ENCODE measurements at regions not wholly inside any gene's neighbourhood (a gene's known extent, or its start where the extent isn't known, plus 50 kb on each side); places are given as distances from the start of the nearest gene placed in this dataset.

DNA sequence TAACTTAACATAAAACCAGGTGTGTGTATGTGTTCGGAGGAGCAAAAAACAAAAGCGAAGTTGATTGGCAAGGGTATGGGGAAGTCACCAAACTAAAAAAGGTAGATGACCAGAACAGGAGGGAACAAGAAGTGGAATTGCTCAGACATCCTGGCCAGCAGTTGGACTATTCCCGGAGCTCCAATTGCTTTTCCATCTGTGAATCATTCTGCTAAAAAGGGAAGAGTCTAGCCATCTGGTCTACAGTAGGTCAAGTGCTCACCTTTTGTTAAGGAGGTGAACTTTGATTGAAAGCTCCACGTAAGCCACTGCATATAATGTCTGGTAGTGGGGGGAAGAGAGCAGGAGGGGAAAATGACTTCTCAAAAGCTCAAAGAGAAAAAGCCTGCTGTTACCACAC is 50.0 kb upstream of the BET1 start:
- no peak for DNase-seq

DNA sequence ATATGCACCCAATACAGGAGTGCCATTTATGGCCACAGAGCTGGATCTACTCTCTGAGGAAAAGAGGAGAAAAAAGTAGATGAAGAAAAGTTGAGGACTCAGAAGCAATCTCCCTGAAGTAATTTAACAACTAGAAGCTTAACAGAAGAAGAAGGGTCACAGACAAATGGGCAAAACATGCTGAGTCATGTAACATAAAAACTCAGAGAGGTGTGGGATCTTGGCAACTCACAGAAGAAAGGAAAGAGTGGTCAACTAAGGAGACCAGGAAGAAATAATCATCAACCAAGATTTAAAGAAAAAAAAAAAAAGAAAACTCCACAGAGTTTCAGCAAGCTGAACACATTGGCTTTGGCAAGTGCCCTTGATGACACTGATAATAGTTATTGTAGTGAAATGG is 51.8 kb upstream of the BET1 start:
- DNase-seq, result no peak

DNA sequence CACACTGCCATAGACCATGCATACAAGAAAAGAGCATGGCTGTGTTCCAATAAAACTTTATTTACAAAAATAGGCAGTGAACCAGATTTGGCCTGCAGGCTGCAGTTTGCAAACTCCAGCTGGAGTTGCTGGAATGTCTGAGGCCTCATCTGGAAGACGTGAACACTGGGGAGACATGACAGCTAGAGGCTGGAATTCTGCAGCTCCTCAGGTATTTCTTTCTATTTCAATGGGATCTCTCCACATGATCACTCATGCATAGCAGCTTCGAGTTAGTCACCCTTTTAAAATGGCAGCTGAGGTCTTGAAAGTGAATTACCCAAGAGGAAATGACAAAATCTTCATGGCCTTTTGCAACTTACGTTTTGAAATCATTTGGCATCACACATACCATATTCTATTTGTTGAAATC is 52.6 kb upstream of the BET1 start:
- no peak for DNase-seq

DNA sequence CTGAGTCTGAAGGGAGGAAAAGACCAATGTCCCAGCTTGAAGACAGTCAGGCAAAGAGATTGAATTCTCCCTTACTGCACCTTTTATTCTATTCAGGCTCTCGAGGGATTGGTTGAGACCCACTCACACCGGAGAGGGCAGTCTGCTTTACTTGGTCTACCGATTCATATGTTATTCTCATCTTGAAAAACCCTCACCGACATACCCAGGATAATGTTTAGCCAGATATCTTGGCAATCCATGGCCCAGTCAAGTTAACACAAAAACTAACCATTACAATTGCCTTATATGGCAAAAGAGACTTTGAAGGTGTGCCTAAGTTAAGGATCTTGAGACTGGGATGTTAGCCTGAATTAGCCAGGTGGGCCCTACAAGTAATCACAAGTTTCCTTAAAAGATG is 53.8 kb upstream of the BET1 start:
- DNase-seq, result no peak

DNA sequence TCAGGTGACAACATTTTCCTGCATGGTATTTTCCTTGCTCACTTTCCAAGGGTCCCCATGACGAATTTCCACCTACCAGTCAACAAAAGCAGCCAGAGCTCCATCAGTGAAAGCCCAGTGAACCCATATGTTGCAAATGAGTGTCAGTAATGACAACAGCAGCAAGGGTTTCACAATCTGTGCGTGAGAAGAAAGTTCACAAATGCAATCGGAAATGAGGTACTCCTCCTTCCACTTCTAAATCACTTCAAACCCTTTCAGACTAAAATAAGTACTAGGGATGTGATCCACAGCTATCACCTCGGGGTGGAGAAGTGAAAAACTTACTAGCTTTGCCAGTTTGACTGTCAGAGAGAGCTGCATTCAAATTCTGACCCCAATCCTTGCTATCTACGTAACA is 55.6 kb upstream of the BET1 start:
- DNase-seq, result no peak

DNA sequence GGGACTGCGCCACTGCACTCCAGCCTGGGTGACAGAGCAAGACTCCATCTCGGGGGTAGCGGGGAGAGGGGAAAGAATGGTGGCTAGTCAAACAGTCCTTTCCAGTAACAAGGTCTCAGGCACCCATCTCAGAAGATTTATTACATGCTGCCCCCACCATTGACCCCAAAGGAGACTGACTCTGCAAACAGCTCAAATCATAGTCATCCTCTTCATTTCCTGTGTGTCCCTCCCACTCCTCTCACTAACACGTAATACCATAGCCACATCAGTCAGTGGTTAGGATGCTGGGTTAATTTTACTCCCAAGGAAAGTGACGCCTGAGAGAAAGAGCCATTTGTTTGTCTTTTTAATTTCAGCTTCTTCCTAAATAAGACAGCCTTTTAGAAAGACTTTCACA is 56.6 kb upstream of the BET1 start:
- no peak for DNase-seq

DNA sequence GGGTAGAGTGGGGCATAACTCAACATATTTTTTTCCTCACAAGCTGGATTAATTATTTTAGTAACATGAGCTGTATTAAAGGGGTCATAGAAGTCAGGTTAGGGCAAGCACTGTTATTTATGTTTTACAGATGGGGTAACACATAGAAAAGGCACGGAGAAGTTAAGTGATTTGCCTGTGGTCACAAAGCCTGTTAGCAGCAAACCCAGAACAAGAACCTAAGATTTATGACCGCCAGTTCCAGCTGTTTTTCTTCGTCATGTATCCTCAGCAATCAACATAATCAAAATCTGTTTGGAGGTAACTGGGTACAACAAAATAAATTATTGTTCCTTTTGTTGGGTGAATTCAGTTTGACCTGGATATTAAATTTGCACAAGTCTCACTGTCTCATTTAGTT is 57.2 kb upstream of the BET1 start:
- DNase-seq, result no peak

DNA sequence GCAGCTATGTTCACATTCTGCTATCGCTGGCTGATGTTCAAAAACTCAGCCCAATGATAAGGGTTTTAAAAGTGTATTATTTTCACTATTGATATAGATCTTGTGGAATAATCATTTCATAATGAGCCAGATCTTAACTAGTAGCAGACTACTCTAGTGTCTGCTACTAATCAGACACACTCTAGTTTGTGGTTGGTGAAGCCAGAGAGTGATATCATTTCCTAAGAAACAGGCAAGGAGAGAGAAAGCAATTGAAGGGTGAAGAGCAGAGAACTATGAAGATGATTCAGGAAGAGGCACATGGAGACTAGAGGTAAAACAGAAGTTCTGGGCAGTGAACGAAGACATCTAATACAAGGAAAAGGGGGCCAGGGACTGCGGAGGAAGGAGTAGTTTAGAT is 58.2 kb upstream of the BET1 start:
- no peak for DNase-seq

DNA sequence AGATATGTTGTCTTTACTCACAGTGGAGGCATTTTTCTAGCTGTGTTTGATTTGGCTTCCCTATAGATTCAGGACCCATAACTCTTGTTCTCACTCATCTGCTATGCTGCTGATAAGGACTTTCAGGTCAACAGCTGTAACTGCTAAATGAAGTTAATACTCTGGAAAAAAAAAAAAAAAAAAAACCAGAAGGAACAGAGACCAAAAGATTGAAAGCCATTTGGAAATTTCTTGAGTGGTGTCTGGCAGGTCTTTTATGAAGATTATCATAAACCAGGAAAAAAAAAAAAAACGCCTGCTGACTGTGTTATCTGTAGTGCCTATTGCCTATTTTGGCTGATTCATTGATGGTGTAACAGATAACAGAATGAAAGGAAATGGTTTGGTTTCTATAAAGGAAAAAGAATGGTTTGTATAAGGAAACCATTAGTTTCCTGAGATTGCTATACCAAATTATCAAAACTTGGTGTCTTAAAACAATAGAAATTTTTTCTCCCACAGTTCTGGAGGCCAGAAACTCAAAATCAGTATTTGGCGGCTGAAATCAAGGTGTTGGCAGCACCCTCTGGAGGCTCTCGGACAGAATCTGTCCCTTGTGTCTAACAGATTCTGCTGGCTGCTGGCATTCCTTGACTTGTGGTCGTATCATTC is 60.5 kb upstream of the BET1 start:
- no peak for DNase-seq

DNA sequence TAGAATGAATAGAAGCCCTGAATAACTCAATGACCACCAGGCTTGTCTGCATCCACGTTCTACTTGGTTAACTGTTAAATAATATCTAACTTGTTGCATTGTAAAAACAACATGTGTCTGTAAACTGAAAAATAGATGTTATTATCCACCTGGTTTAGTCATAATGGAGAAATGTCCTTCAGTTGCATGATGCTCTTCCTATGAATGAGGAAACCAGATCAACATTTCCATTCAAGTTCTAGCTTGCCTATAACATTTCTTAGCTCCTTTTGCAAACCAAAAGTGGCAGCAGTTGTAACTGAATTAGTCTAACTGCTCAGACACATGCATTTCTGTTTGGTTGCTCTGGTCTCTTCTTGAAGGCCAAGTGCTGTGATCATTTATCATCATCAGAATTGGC is 62.9 kb upstream of the BET1 start:
- DNase-seq, result no peak

DNA sequence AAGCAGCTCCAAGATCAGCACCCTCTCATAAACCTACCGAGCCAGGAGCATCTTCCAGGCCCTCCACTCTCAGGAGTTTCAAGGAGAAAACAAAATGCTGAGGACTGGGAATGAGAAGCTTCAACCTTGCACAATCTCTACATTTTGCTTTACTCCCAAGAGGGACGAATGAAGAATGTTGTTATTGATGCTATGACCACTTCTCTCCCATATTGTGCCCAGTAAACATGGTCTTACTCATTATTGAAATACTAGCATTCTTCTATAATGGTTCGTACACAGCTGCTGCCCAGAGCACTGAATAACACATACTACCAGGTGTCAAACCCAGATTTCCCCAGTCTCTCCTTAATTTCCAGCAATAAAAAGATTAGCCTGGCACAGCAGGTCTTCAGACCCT is 63.4 kb upstream of the BET1 start:
- DNase-seq, result no peak

DNA sequence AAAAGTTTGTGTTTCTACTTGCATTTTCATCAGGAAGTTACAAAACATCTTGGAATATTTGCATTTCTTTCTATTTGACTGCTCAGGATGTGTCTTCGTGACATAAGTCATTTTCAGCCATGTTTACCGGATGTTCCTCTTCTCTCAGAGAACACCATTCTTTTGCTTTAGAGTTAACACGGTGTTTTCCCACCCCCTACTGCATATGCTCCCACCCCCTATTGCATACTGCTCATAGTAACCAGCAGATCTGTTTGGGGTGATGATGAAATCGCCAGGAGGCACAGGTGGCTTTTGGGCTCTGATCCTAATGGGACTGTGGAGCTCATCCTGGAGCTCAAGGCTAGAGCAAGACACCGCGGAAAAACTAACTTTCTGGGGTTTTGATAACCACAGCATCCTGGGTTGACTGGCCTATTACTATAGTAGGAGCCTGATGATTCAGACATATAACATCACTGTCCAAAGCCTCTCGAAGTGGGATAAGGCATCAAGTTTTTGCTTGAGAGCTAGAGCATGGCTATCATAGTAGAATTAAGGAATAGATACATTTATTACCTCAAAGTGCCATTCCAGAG is 65.1 kb upstream of the BET1 start:
- no peak for DNase-seq

DNA sequence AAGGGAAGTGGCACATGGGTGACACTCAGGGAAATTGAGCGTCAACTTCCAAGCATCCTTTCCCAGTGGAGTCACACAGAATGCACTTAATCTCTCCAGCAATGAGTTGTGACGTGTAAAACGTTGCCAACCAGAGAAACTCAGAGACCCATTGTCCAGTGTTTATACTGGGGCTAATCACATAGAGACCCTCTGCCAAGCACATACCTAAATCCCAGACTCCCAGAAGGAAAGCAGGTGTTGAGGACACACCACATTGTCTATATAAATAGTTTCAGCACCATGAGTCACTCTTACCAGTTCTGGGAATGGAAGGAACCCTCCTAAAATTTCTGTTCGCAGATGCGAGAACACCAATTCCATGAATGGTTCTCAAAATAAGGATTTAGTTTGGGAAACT is 76.4 kb upstream of the BET1 start:
- DNase-seq, result no peak

DNA sequence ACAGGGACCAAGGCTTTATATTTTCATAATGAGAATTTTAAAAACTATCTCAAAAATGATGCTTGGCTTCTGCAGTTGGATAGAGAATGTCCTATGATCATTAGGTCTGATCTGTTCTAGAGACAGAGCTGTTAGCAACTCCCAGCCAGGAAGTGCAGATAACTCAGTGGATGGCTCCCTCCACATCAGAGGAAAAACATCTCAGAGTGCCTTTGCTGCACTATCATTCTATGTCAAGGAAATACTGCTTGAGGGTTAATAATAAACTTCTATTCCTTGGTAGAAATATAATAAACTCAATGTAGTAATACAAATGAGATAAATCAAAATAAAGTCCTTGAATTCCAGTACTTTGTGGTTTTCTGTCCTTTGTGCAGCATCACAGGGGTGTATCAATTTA is 78.0 kb upstream of the BET1 start:
- DNase-seq, result no peak

DNA sequence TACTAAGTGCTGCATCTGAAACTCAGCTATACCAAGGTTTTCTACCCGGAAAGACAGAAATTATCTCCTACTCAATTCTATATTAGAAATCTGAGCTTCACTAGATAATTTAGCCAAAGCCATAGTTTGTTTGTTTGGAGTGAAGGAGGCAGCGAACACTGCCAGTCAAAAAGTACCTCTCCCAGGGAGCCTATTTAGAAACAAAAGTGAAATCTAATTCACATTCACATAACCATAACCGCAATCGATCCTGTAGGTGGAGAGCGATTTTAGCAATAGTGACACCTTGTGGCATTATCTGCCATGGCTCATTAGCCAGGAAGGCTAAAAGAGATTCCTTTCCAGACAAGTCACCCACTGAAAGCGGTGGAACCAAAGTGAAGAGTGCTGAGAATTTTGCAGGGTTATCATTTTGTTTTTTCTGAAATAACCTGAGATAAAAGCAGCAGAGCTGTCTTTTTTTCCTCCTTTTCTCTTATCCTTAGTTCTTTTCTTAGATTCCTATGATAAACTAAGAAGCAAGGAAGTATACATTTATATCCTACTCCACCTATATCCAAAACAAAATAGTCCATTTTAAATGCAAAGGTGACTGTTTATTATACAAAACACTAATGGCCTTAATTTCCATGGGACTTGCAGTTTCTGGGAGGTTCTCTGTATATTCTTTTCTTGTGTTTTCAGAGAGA is 83.7 kb upstream of the BET1 start:
- peak; percentile 60 for DNase-seq

DNA sequence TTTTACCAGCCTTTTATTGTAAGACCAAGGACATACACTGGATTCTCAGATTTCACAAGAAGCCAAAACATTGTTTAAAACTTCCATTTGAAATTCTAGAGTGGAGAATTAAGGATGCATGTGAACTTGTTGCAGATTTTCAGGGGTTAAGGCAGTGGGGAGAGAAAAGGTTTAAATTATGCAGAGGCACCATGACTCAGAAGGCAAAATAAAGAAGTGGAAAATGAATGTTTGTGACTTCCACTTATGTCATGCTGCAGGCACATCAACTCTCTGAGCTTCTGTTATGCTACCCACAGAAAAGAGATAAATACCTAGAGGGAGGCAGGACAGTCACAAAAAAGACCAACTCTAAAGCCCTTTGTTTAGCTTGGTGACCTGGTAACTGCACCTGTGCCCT is 84.4 kb upstream of the BET1 start:
- DNase-seq, result no peak

DNA sequence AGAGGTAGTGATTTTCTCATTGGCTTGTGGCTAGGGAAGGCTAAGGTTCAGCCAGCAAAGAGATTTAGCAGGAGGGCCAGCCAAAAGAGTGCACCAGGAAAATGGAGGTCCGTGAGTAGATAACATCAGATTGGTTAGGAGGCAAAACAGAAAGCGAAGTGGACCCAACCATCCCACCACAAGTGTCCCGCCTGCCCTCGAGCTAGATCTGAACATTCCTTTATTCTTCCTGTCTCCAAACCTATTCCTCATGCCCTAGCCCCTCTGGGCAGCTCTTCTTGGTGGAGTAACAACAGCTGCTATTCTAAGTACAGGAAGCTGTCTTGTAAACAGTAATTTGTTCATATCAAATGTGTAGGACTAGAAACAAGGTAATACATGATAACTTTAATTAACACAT is 85.7 kb upstream of the BET1 start:
- no peak for DNase-seq

DNA sequence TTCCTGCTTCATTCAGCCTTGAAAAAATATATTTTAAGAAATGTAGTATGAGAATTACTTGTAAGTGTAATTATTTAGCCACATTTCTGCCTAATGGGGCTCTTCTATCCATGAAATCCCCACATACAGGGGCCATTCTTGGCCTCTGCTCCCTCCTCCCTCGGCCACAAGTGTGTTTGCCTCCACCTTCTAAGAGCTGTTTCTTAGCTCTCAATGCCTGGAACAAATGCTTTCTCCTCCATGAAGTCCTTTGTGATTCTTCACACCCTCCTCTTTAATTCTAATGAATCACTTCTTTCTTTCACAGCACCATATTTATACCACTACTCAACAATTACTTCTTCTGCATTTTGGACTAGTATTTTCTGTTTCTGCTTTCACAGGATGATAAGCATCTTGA is 88.8 kb upstream of the BET1 start:
- DNase-seq, result no peak

DNA sequence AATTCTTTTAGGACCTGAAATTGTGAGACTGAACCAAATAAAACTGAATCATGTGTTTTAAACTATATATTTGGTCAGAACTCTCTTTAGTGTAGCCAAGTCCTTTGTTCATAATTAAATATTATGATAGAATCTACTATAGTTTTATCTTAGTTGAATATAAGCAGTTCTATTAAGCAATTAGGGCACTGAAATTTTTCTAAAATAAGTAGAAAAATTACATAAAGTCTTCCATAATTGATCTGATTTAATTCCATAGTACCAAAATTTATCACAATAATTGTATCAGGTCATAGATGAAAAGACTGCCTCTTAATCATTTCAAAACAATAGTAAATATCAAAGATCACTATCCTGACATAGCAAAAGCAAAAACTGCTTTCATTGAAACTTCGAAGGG is 90.1 kb upstream of the BET1 start:
- DNase-seq, result no peak

DNA sequence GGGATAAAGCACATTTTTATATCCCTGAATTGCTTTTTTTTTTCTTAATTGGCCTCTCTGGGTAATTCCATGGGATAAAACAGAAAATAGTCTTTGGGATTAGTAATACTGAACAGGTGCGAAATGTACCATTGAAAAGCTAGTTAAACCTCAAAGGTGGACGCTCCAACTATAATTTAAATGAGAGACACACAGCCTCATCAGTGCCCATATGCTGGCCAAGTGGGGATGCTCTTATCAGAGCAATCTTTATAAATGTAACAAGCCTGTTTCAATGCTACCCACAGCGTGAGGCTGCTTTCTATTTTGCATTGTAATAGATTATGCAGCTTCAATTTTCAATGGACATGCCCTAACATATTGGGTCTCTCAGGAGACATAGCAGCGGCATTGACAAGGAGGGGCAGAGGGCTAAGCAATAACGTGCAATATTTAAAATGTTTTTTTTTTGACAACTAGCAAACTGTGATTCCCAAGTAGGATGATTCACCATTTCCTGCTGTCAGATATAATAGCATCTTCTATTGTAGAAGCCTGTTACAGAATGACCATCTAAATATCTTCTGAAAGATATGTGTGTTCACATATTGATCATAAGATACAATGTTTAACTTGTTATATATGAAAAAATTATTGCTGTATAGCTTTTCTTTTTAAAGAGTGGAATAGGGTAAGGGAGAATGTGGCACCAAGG is 91.3 kb upstream of the BET1 start:
- no peak for DNase-seq

DNA sequence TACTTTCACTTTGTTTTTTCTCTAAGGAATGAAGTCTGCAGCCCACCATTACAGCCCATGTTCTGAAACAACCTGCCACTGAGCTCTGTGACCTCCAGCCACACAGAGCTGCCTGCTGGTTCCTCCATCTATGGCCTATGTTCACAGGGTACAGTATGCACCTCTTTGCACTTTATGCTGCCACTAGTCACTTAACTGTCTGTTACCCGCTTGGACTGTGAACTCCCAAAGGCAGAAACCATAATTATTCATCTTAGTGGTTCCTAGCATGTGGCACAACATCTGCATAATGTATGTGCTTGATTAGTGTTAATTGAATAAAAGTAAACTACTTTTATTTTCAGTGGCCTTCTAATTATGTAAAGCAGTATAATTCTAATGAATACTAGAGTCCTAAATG is 95.5 kb upstream of the BET1 start:
- no peak for DNase-seq

DNA sequence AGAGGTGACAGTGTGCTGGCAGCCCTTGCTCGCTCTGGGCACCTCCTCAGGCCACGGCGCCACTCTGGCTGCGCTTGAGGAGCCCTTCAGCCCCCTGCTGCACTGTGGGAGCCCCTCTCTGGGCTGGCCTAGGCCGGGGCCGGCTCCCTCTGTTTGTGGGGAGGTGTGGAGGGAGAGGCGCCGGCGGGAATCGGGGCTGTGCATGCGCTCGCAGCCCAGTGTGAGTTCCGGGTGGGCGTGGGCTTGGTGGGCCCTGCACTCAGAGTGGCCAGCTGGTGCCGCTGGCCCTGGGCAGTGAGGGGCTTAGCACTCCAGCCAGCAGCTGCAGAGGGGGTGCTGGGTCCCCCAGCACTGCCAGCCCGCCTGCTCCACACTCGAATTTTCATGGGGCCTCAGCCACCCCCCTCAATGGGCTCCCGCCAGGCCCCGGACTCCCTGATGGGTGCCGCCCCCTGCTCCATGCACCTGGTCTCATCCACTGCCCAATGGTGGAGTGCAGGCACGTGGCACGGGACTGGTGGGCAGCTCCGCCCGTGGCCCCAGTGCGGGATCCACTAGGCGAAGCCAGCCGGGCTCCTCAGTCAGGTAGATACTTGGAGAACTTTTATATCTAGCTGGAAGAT is 96.7 kb upstream of the BET1 start:
- no peak for DNase-seq

DNA sequence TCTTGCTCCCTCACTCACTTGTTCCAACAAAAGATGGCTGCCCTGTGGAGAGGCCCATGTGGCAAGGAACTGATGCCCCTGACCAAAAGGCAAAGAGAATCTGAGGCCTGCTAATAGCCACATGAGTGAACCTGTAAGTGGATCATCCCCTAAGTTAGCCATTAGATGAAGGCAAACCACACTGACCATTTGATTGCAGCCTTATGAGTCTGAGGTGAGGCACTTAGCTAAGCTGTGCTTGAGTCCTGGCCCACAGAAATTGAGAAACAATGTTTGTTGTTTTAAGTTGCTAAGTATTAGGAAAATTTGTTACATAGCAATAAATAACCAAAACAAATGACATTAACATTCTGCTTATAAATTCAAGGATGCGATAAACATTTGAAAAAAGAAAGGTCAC is 100.1 kb upstream of the BET1 start:
- no peak for DNase-seq

DNA sequence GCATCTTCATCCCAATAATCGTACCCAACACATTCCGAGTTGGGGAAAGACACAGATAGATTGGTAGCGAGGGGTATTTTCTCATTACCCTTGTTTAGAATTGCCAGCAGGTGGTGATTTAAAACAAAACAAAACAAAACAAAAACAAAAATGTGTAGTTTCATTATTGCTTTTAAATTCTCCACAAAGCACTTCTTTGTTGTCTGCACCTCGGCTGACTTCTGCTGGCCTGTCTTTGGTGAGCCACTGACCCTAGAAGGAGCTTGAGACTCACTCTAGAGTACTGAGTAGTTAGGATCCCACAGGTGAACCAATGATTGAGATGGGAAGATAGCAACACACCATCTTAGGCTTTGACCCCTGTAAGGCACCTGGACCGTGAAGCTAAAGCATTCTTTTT is 105.4 kb upstream of the BET1 start:
- DNase-seq, result no peak

Data from central memory CD4-positive, alpha-beta T cell (primary cell).